Fibroblast of peridontal ligament (primary cell): ENCODE measurements at regions not wholly inside any gene's neighbourhood (a gene's known extent, or its start where the extent isn't known, plus 50 kb on each side); places are given as distances from the start of the nearest gene placed in this dataset.

Experiments used
- DNase-seq: peaks from one replicate; pipeline ENCODE4 v3.0.0-alpha.2; 2010; ENCODE audit errors: extremely low read depth

DNA sequence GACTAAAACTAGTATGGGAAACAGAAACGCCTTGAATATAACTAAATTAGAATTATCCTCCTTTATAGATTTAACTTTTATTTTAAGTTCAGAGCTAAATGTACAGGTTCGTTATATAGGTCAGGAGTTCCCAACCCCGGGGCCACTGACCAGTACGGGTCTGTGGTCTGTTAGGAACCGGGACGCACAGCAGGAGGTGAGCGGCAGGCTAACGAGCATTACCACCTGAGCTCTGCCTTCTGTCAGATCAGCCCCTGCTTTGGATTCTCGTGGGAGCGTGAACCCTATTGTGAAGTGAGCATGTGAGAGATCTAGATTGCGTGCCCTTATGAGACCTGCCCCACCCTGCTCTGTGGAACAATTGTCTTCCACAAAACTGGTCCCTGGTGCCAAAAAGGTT, 51.0 kb downstream of the FAT4 start:
- no peak for DNase-seq

- peak; percentile 68 for DNase-seq
Measured at GRCh38 chr4:125368146-125368545, 53.4 kb downstream of the FAT4 start.

- DNase-seq, result peak; percentile 97
Measured at GRCh38 chr4:125368671-125369081, 53.9 kb downstream of the FAT4 start.

DNA sequence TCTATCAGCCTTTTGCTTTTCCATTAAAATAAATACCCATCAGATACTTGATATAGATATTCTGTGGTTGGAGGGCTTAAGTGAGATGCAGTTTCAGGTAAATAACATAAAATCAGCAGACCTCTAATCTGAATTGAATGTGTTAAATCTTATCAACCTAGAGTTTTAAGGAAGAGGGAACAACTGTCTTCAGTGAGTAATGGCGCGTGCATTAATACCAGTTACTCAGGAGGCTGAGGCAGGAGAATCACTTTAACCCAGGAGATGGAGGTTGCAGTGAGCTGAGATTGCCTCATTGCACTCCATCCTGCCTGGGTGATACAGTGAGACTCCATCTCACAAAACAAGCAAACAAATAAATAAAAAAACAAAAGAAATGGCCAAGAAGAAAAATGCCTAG, 54.3 kb downstream of the FAT4 start:
- no peak for DNase-seq

- DNase-seq, result no peak
Measured at GRCh38 chr4:125370478-125370877, 55.7 kb downstream of the FAT4 start.

DNA sequence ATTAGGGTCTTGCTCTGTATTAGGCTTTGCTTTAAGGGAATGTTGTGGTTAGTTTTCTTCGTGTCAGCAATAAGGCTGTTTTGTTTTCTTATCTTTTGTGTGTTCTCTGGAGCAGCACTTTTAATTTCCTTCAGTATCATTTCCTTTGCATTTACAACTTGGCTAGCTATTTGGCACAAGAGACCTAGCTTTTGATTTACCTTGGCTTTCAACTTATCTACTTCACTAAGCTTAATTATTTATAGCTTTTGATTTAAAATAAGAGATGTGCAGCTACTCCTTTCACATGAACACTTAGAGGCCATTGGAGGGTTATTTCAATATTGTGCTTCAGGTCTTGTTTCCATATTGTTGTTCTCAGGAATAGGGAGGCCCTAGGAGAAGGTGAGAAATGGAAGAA, 68.2 kb downstream of the FAT4 start:
- no peak for DNase-seq

DNA sequence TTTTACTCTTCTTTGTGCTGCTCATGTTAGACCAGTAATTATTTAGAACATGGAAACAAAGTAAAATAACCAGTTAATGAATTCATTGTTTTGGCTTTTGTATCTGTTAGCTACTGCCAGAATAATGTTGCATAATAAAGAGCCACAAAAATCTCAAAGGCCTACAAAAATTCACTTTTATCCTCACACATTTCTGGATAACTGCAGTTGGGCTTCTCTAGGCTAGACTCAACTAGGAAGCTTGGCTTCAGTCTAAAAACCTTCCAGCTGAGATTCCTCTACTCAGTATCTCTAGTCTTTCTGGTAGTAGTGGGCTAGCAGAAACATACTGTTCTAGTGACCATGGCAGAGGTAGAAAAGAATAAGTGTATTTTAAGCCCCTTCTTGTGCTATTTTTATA, 73.0 kb downstream of the FAT4 start:
- peak; percentile 74 for DNase-seq

DNA sequence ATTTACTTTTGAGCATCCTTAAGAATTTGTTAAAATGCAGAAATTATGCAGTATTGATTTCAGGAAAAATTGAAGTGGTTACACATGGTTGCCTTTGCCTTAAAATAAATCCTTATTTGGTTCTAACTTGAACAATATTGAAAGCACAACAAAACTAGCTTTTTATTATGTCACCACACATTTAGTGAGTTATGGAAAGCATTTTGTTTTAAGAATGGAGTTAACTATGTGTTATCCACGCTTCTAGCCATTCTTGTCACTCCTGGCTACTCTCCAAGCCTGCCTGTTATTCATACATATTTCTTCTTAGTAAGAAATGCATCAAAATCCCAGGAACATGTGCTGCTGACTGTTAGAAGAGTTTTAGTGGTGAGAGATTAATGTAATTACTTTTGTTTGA, 73.9 kb downstream of the FAT4 start:
- peak; percentile 88 for DNase-seq

- DNase-seq, result peak; percentile 98
Measured at GRCh38 chr4:125389713-125390112, 75.0 kb downstream of the FAT4 start.

DNA sequence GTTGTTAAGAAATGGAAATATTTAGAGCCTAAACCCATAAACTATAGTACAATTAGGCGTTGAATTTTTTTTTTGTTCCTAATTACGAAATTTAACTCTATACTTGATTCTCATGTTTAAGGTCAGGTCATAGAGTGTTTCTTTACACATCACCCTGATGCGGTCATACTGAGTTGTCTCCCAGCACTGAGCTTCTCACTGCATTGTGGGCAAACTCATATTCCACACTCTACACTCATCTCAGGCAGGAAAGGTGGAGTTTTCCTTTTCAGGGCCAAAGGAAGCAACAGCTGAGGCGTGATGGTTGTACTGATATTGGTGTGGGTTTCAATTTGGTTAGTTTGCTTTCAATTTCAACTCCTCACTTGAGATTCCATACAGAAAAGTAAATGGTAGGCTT, 75.4 kb downstream of the FAT4 start:
- DNase-seq, result peak; percentile 86

DNA sequence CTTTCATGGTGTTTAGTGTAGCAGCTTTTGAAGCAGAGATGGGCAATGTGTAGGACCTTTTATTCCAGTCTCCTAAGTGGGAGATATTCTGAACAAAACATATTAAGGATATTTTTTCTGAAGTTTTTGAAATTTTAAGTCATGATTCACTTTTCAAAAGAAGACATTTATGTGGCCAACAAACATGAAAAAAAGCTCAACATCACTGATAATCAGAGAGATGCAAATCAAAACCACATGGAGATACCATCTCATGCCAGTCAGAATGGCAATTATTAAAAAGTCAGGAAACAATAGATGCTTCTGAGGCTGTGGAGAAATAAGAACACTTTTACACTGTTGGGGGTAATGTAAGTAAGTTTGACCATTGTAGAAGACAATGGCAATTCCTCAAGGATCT, 76.0 kb downstream of the FAT4 start:
- peak; percentile 27 for DNase-seq

DNA sequence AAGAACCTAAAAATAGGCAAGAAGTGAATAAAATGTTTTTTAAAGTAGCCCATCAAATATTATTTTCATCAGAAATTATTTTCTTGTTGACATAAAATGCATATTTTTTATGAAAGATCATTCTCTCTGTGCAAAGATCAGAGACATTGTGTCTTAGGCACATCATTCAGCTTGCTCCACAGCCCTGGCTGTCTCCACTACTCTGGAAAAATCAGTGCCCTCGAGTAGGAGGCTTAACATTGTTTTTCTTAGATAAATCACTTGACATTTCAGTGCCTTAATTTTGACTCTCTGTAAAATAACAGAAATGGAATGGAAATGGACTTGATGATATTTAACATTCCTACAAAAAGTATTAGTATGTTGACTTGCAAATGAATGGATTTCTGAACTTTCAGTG, 77.9 kb downstream of the FAT4 start:
- no peak for DNase-seq

- DNase-seq, result no peak
Measured at GRCh38 chr4:125393825-125394224, 79.1 kb downstream of the FAT4 start.

DNA sequence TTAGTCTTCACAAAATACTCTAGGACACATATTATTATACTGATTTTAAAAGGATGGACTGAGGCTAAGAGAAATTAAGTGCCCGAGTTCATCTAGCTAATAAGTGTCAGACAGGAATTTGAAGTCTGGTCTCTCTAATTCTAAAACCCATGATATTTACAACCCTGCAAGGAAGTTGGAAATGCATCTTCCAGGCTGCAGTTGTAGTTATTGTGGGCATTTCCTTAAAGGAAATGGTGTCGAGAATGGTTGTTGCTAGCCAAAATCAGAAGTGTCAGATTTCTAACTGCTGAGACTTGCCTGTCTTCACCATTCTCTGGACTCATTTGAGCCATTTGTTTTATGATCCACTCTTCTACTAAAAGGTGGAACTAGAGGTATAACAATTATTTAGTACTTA, 82.5 kb downstream of the FAT4 start:
- no peak for DNase-seq

DNA sequence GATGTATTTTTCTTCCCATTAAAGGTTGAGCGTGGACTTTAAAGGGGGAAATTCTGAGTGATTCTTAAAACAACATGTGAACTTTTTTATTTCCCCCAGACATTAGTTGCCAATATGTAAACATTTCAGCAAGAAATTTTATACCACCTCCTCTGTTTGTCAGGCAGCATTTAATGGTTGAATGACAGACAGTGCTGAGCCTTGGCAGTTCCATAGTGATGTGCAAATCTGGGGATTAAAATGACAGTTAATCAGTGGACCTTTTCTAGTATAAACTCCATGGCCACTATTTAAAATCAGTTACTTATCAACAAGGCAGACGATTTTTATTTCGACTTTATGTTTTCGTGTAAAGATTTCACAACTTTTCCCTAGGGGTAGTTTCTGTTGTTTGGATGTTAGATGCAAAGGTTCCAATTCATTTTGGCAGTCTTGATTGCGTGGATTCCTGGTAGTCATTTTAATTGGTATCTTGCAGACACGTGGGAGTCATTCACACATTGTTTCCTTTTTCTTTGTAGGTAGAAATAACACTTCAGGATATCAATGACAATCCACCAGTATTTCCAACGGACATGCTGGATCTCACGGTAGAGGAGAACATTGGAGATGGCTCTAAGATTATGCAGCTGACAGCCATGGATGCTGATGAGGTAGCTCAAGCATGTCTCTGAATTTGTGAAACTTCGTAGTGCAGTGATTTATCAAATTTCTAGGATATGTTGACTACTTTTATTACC, 83.7 kb downstream of the FAT4 start:
- no peak for DNase-seq

GRCh38 chr4:125400756-125401155, 86.0 kb downstream of the FAT4 start:
- DNase-seq, result no peak

- no peak for DNase-seq
Measured at GRCh38 chr4:125401784-125402183, 87.0 kb downstream of the FAT4 start.

DNA sequence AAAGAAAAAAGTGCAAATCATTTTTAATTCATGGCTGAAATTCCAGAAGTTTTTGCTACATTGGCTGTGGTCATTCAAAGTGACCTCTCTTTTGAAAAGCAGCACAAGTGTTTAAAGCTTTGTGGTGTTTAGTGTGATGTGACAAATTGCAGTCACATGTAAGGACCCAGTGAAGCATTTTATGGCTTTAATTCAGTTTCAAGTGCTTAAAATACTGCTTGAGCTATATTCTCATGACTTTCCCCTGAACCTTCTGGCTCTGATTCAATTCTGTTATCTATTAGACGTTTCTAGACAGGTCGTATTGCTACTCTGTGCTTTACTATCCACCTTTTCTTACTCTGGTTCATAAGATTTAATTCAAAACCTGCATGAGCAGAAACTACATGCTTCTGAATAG, 105.8 kb downstream of the FAT4 start:
- DNase-seq, result no peak

GRCh38 chr4:125421547-125421946, 106.8 kb downstream of the FAT4 start:
- DNase-seq, result no peak

DNA sequence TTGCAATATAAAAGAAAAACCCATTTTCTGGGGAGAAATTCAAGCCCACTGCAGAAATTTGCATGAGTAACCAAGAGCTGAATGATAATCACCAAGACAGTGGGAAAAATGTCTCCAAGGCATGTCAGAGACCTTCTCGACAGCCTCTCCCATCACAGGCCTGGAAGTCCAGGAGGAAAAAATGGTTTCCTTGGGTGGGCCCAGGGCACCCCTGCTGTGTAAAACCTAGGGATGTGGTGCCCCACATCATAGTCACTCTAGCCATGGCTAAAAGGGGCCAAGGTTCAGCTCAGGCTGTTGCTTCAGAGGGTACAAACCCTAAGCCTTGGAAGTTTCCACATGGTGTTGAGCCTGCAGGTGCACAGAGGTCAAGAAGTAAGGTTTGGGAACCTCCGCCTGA, 108.4 kb downstream of the FAT4 start:
- DNase-seq, result no peak

GRCh38 chr4:125428832-125429231, 114.1 kb downstream of the FAT4 start:
- DNase-seq, result no peak

GRCh38 chr4:125430086-125430485, 115.3 kb downstream of the FAT4 start:
- no peak for DNase-seq

- no peak for DNase-seq
Measured at GRCh38 chr4:125432078-125432477, 117.3 kb downstream of the FAT4 start.

- peak; percentile 82 for DNase-seq
Measured at GRCh38 chr4:125433453-125433852, 118.7 kb downstream of the FAT4 start.
